NB4 (cell line): ENCODE measurements at regions not wholly inside any gene's neighbourhood (a gene's known extent, or its start where the extent isn't known, plus 50 kb on each side); places are given as distances from the start of the nearest gene placed in this dataset.

Source experiments
- POLR2A ChIP-seq: IDR thresholded peaks from 2 replicates; pipeline ENCODE4 v1.6.1; 2011; ENCODE audit warnings: mild to moderate bottlenecking; ENCODE audit not compliant: insufficient read length; ENCODE audit errors: extremely low read depth
- TF ChIP-seq, protein P1 (sequence below): IDR thresholded peaks from one replicate; pipeline ENCODE4 v1.5.1; 2012; ENCODE audit warnings: low read depth, low read length

DNA sequence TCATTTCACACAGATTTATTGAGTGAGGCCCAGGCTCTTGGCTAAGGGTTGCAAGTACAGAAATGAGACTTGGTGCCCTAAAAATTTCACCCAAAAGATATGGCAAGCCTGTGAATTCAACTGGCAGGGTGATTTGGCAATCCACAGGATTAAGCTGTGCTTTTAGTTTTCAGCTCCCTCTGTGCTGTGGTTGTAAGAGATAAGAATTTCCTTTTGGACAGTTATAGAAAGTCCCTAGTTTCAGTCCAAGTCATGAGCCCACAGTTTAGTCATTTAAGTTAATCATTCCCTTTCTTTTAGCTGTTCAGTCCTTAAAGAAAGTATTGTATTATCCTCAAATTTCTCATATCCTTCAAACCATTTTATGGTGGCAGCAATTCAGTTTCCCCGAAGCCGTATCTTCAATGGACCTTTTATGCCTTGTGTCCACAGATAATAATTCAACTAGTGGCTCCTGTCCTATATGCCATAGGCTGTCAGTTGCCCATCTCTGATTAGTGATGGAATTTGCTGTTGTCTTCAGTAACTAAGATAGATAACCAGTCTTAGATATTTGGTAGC lies 73.4 kb upstream of the NAMPT start:
- TF ChIP-seq, protein P1, sequence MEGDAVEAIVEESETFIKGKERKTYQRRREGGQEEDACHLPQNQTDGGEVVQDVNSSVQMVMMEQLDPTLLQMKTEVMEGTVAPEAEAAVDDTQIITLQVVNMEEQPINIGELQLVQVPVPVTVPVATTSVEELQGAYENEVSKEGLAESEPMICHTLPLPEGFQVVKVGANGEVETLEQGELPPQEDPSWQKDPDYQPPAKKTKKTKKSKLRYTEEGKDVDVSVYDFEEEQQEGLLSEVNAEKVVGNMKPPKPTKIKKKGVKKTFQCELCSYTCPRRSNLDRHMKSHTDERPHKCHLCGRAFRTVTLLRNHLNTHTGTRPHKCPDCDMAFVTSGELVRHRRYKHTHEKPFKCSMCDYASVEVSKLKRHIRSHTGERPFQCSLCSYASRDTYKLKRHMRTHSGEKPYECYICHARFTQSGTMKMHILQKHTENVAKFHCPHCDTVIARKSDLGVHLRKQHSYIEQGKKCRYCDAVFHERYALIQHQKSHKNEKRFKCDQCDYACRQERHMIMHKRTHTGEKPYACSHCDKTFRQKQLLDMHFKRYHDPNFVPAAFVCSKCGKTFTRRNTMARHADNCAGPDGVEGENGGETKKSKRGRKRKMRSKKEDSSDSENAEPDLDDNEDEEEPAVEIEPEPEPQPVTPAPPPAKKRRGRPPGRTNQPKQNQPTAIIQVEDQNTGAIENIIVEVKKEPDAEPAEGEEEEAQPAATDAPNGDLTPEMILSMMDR, result no peak
- TF ChIP-seq POLR2A, result no peak
